ENCODE measurements at regions not wholly inside any gene's neighbourhood (a gene's known extent, or its start where the extent isn't known, plus 50 kb on each side); places are given as distances from the start of the nearest gene placed in this dataset.
"Not testable (repeated sequence)": the region's sequence is repeated elsewhere in the genome, so short reads cannot be mapped to it uniquely, and the experiment has no call there.

GRCh38 chr2:2620604-2621003 lies 289.5 kb upstream of the MYT1L start:
- no peak for DNase-seq

- no peak for DNase-seq
These were observed 288.9 kb upstream of the MYT1L start for GRCh38 chr2:2619995-2620394.

GRCh38 chr2:2614452-2614851 lies 283.4 kb upstream of the MYT1L start:
- no peak for DNase-seq

GRCh38 chr2:2613279-2614199 lies 282.5 kb upstream of the MYT1L start:
- no peak for DNase-seq

GRCh38 chr2:2610751-2611150 lies 279.7 kb upstream of the MYT1L start:
- no peak for DNase-seq

GRCh38 chr2:2600366-2600765 lies 269.3 kb upstream of the MYT1L start:
- DNase-seq, result no peak

- no peak for DNase-seq
These were observed 268.4 kb upstream of the MYT1L start for GRCh38 chr2:2599441-2599840.

GRCh38 chr2:2597712-2598111 lies 266.6 kb upstream of the MYT1L start:
- DNase-seq, result no peak

GRCh38 chr2:2591542-2591940 lies 260.5 kb upstream of the MYT1L start:
- no peak for DNase-seq

- no peak for DNase-seq
These were observed 259.9 kb upstream of the MYT1L start for GRCh38 chr2:2590841-2591541.

- no peak for DNase-seq
These were observed 259.1 kb upstream of the MYT1L start for GRCh38 chr2:2590141-2590540.

GRCh38 chr2:2588777-2589176 lies 257.7 kb upstream of the MYT1L start:
- no peak for DNase-seq

GRCh38 chr2:2587354-2587753 lies 256.3 kb upstream of the MYT1L start:
- no peak for DNase-seq

GRCh38 chr2:2586931-2587330 lies 255.9 kb upstream of the MYT1L start:
- no peak for DNase-seq

GRCh38 chr2:2586068-2586776 lies 255.1 kb upstream of the MYT1L start:
- no peak for DNase-seq

GRCh38 chr2:2582998-2583545 lies 252.0 kb upstream of the MYT1L start:
- DNase-seq, result no peak

GRCh38 chr2:2581331-2582159 lies 250.5 kb upstream of the MYT1L start:
- no peak for DNase-seq

- not testable (repeated sequence) for DNase-seq
These were observed 249.8 kb upstream of the MYT1L start for GRCh38 chr2:2580841-2581240.

- no peak for DNase-seq
These were observed 249.3 kb upstream of the MYT1L start for GRCh38 chr2:2580341-2580740.

GRCh38 chr2:2579814-2580213 lies 248.7 kb upstream of the MYT1L start:
- DNase-seq, result no peak

GRCh38 chr2:2577407-2577831 lies 246.3 kb upstream of the MYT1L start:
- DNase-seq, result no peak

- DNase-seq, result no peak
These were observed 244.9 kb upstream of the MYT1L start for GRCh38 chr2:2575870-2576386.
